Activated CD4-positive, alpha-beta T cell treated with anti-CD3 and anti-CD28 coated beads for 36 hours (primary cell): ENCODE measurements at regions not wholly inside any gene's neighbourhood (a gene's known extent, or its start where the extent isn't known, plus 50 kb on each side); places are given as distances from the start of the nearest gene placed in this dataset.

Source experiments
- ATAC-seq: fragments of 200-7000 bp; cut with Tn5 transposase; one replicate; pipeline ENCODE4 v1.10.0; 2021; ENCODE audit warnings: mild to moderate bottlenecking, moderate library complexity
- CTCF ChIA-PET: fragments of 350-600 bp; sonication (Branson Sonifier 250); formaldehyde crosslinking; loops from one replicate; lab custom pipeline; 2021; ENCODE audit warnings: antibody characterized with exemption; lab: Charles Lee
- POLR2A ChIA-PET: fragments of 350-600 bp; sonication (Branson Sonifier 250); formaldehyde crosslinking; loops from one replicate; lab custom pipeline; 2021; ENCODE audit warnings: antibody characterized with exemption, inconsistent platforms; lab: Charles Lee
- DNase-seq: peaks from one replicate; pipeline ENCODE4 v3.0.0-alpha.2; 2020
- H3K27ac Mint-ChIP-seq: one replicate; pipeline ENCODE4 v1.8.0; 2021; ENCODE audit warnings: mixed read lengths
- H3K27me3 Mint-ChIP-seq: one replicate; pipeline ENCODE4 v1.8.0; 2021; ENCODE audit warnings: mixed read lengths
- H3K36me3 Mint-ChIP-seq: one replicate; pipeline ENCODE4 v1.8.0; 2021; ENCODE audit warnings: low read depth, mixed read lengths
- H3K4me1 Mint-ChIP-seq: one replicate; pipeline ENCODE4 v1.8.0; 2021; ENCODE audit warnings: mixed read lengths
- H3K4me3 Mint-ChIP-seq: one replicate; pipeline ENCODE4 v1.8.0; 2021; ENCODE audit warnings: mild to moderate bottlenecking, moderate library complexity, mixed read lengths
- H3K9me3 Mint-ChIP-seq: one replicate; pipeline ENCODE4 v1.8.0; 2021; ENCODE audit warnings: low read depth, mixed read lengths
- intact Hi-C, 2 experiments: fragments of 100-400 bp; cut with DNase I in 1 of 2; cut with micrococcal nuclease in 1 of 2; formaldehyde crosslinking; loops; one replicate each; pipeline versions ENCODE4 v1.14.2 to v1.15.1; 2022 to 2024; cut with DNase I, micrococcal nuclease

GRCh38 chr3:22887664-22888291, 315.3 kb upstream of the UBE2E2 start:
- DNase-seq (peak; percentile 6), ATAC-seq (no peak)
- H3K36me3 Mint-ChIP-seq = no peaks in the 10 kb centered on the region
- ChIA-PET CTCF (interaction anchor here (0.5 to 1.4 kb wide), 2 partner anchors 145 to 324 kb away, joined by 3 to 4 read pairs; no protein-coding TSS in a partner anchor), POLR2A (no interaction called here)
- H3K27ac Mint-ChIP-seq = no peak overlapping the region
- intact Hi-C loops = loop anchor here (1.0 to 10.0 kb wide), 3 partner anchors 323 to 800 kb away; no protein-coding TSS in a partner anchor
- no peaks in the 10 kb centered on the region for H3K4me1 Mint-ChIP-seq
- no peaks in the 10 kb centered on the region for H3K27me3 Mint-ChIP-seq
- no peak overlapping the region for H3K4me3 Mint-ChIP-seq
- H3K9me3 Mint-ChIP-seq = no peaks in the 10 kb centered on the region

GRCh38 chr3:22893101-22893500, 310.0 kb upstream of the UBE2E2 start:
- no peaks in the 10 kb centered on the region for H3K9me3 Mint-ChIP-seq
- H3K36me3 Mint-ChIP-seq = no peaks in the 10 kb centered on the region
- ATAC-seq (no peak), DNase-seq (no peak)
- H3K4me3 Mint-ChIP-seq = no peak overlapping the region
- H3K4me1 Mint-ChIP-seq = no peaks in the 10 kb centered on the region
- no peak overlapping the region for H3K27ac Mint-ChIP-seq
- H3K27me3 Mint-ChIP-seq = peaks cover 2% of the 10 kb centered on the region
- intact Hi-C loops = no loop called here
- CTCF ChIA-PET = no interaction called here
- POLR2A ChIA-PET = no interaction called here

- intact Hi-C loops = no loop called here
- Mint-ChIP-seq H3K36me3 (no peaks in the 10 kb centered on the region), H3K4me3 (no peak overlapping the region), H3K27me3 (peaks cover 2% of the 10 kb centered on the region), H3K9me3 (no peaks in the 10 kb centered on the region), H3K4me1 (no peaks in the 10 kb centered on the region), H3K27ac (no peak overlapping the region)
- POLR2A ChIA-PET = no interaction called here
- CTCF ChIA-PET = no interaction called here
- ATAC-seq (no peak), DNase-seq (no peak)
These were observed 309.3 kb upstream of the UBE2E2 start for GRCh38 chr3:22893644-22894325.

GRCh38 chr3:22894865-22895264, 308.3 kb upstream of the UBE2E2 start:
- Mint-ChIP-seq H3K4me3 (no peak overlapping the region), H3K27ac (no peak overlapping the region), H3K4me1 (no peaks in the 10 kb centered on the region), H3K27me3 (peaks cover 2% of the 10 kb centered on the region), H3K36me3 (no peaks in the 10 kb centered on the region), H3K9me3 (no peaks in the 10 kb centered on the region)
- CTCF ChIA-PET = no interaction called here
- intact Hi-C loops = no loop called here
- POLR2A ChIA-PET = no interaction called here
- no peak for ATAC-seq
- DNase-seq = no peak

GRCh38 chr3:22895671-22896070, 307.5 kb upstream of the UBE2E2 start:
- no peak for DNase-seq
- H3K9me3 Mint-ChIP-seq = peaks cover under 1% of the 10 kb centered on the region
- CTCF ChIA-PET = no interaction called here
- intact Hi-C loops = no loop called here
- H3K4me1 Mint-ChIP-seq = no peaks in the 10 kb centered on the region
- POLR2A ChIA-PET = no interaction called here
- no peak overlapping the region for H3K27ac Mint-ChIP-seq
- H3K36me3 Mint-ChIP-seq = no peaks in the 10 kb centered on the region
- no peak for ATAC-seq
- no peak overlapping the region for H3K4me3 Mint-ChIP-seq
- H3K27me3 Mint-ChIP-seq = peaks cover 2% of the 10 kb centered on the region

GRCh38 chr3:22898558-22898957, 304.6 kb upstream of the UBE2E2 start:
- Mint-ChIP-seq H3K9me3 (peaks cover 3% of the 10 kb centered on the region), H3K27me3 (peaks cover 2% of the 10 kb centered on the region), H3K4me1 (no peaks in the 10 kb centered on the region), H3K36me3 (no peaks in the 10 kb centered on the region), H3K27ac (no peak overlapping the region), H3K4me3 (no peak overlapping the region)
- intact Hi-C loops = no loop called here
- POLR2A ChIA-PET = no interaction called here
- no peak for ATAC-seq
- CTCF ChIA-PET = no interaction called here
- no peak for DNase-seq

GRCh38 chr3:22899441-22899840, 303.7 kb upstream of the UBE2E2 start:
- CTCF ChIA-PET = interaction anchor here (0.7 kb wide), 1 partner anchor 11 kb away, joined by 3 read pairs; no protein-coding TSS in a partner anchor
- Mint-ChIP-seq H3K4me1 (no peaks in the 10 kb centered on the region), H3K27me3 (no peaks in the 10 kb centered on the region), H3K9me3 (peaks cover 3% of the 10 kb centered on the region), H3K36me3 (no peaks in the 10 kb centered on the region), H3K4me3 (no peak overlapping the region), H3K27ac (no peak overlapping the region)
- DNase-seq (no peak), ATAC-seq (no peak)
- intact Hi-C loops = no loop called here
- POLR2A ChIA-PET = no interaction called here

GRCh38 chr3:22900296-22900695, 302.8 kb upstream of the UBE2E2 start:
- ChIA-PET CTCF (no interaction called here), POLR2A (no interaction called here)
- no peak overlapping the region for H3K27ac Mint-ChIP-seq
- H3K4me1 Mint-ChIP-seq = no peaks in the 10 kb centered on the region
- no peaks in the 10 kb centered on the region for H3K36me3 Mint-ChIP-seq
- peaks cover 3% of the 10 kb centered on the region for H3K9me3 Mint-ChIP-seq
- intact Hi-C loops = no loop called here
- no peaks in the 10 kb centered on the region for H3K27me3 Mint-ChIP-seq
- DNase-seq (no peak), ATAC-seq (no peak)
- H3K4me3 Mint-ChIP-seq = no peak overlapping the region

- Mint-ChIP-seq H3K27me3 (no peaks in the 10 kb centered on the region), H3K9me3 (peaks cover 3% of the 10 kb centered on the region), H3K4me1 (no peaks in the 10 kb centered on the region), H3K27ac (no peak overlapping the region), H3K36me3 (no peaks in the 10 kb centered on the region), H3K4me3 (no peak overlapping the region)
- intact Hi-C loops = no loop called here
- no peak for ATAC-seq
- POLR2A ChIA-PET = no interaction called here
- no peak for DNase-seq
- CTCF ChIA-PET = no interaction called here
These were observed 301.4 kb upstream of the UBE2E2 start for GRCh38 chr3:22901684-22902083.

- H3K4me1 Mint-ChIP-seq = no peaks in the 10 kb centered on the region
- ChIA-PET POLR2A (no interaction called here), CTCF (no interaction called here)
- ATAC-seq = no peak
- no peaks in the 10 kb centered on the region for H3K36me3 Mint-ChIP-seq
- intact Hi-C loops = no loop called here
- no peak for DNase-seq
- no peaks in the 10 kb centered on the region for H3K9me3 Mint-ChIP-seq
- no peaks in the 10 kb centered on the region for H3K27me3 Mint-ChIP-seq
- no peak overlapping the region for H3K4me3 Mint-ChIP-seq
- no peak overlapping the region for H3K27ac Mint-ChIP-seq
These were observed 295.9 kb upstream of the UBE2E2 start for GRCh38 chr3:22907161-22907780.

- POLR2A ChIA-PET = no interaction called here
- Mint-ChIP-seq H3K36me3 (no peaks in the 10 kb centered on the region), H3K4me3 (no peak overlapping the region), H3K4me1 (no peaks in the 10 kb centered on the region), H3K27me3 (no peaks in the 10 kb centered on the region), H3K27ac (no peak overlapping the region), H3K9me3 (no peaks in the 10 kb centered on the region)
- intact Hi-C loops = no loop called here
- CTCF ChIA-PET = no interaction called here
- DNase-seq (no peak), ATAC-seq (no peak)
These were observed 295.3 kb upstream of the UBE2E2 start for GRCh38 chr3:22907796-22908195.

- DNase-seq (no peak), ATAC-seq (no peak)
- Mint-ChIP-seq H3K9me3 (no peaks in the 10 kb centered on the region), H3K36me3 (no peaks in the 10 kb centered on the region), H3K4me1 (no peaks in the 10 kb centered on the region), H3K4me3 (no peak overlapping the region), H3K27me3 (no peaks in the 10 kb centered on the region), H3K27ac (no peak overlapping the region)
- ChIA-PET POLR2A (no interaction called here), CTCF (no interaction called here)
- intact Hi-C loops = no loop called here
These were observed 294.1 kb upstream of the UBE2E2 start for GRCh38 chr3:22908989-22909507.
